Lower leg skin (tissue), 3 donors: ENCODE measurements at regions not wholly inside any gene's neighbourhood (a gene's known extent, or its start where the extent isn't known, plus 50 kb on each side); places are given as distances from the start of the nearest gene placed in this dataset.

Experiments used
- POLR2A ChIP-seq, 2 donors: fragments of 450-650 bp; IDR thresholded peaks; one replicate each; pipeline ENCODE4 v1.6.1; 2016 to 2017; ENCODE audit warnings: antibody characterized with exemption in 2 of 2, mild to moderate bottlenecking in 1 of 2, moderate library complexity in 1 of 2
- TF ChIP-seq, protein P1 (sequence below), 3 donors: fragments of 450-650 bp; IDR thresholded peaks; one replicate each; pipeline ENCODE4 v1.5.1; 2016; ENCODE audit warnings: antibody characterized with exemption in 3 of 3, mild to moderate bottlenecking in 3 of 3, moderate library complexity in 2 of 3

DNA sequence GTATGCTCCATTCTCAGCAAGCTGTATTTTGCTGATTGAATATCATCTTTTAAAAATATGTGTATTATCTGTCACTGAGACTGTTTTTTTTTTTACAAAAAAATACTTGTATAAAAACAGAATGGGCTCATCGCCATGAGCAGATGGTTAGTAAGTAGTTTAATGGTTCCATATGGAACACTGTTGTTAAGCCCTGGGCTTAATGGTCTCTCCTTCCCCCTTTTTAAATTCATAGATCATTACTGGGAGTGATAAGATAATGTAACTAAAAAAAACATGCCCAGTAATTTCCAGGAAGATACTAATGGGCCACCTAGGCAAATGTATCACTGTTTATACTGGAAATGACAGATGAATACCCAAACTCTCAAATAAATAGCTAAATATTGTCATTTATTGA lies 95.3 kb upstream of the TPRG1 start:
- TF ChIP-seq POLR2A (IDR thresholded peaks at IDR 0.05): no peak
- TF ChIP-seq, protein P1, sequence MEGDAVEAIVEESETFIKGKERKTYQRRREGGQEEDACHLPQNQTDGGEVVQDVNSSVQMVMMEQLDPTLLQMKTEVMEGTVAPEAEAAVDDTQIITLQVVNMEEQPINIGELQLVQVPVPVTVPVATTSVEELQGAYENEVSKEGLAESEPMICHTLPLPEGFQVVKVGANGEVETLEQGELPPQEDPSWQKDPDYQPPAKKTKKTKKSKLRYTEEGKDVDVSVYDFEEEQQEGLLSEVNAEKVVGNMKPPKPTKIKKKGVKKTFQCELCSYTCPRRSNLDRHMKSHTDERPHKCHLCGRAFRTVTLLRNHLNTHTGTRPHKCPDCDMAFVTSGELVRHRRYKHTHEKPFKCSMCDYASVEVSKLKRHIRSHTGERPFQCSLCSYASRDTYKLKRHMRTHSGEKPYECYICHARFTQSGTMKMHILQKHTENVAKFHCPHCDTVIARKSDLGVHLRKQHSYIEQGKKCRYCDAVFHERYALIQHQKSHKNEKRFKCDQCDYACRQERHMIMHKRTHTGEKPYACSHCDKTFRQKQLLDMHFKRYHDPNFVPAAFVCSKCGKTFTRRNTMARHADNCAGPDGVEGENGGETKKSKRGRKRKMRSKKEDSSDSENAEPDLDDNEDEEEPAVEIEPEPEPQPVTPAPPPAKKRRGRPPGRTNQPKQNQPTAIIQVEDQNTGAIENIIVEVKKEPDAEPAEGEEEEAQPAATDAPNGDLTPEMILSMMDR (IDR thresholded peaks at IDR 0.05): no peak
